ENCODE measurements at regions not wholly inside any gene's neighbourhood (a gene's known extent, or its start where the extent isn't known, plus 50 kb on each side); places are given as distances from the start of the nearest gene placed in this dataset.

- Mint-ChIP-seq H3K27me3 (ENCODE audit: unreplicated experiment) (no peaks in the 10 kb centered on the region), H3K27ac (ENCODE audit: unreplicated experiment) (peak overlapping the region; percentile 83)
- TF ChIP-seq, protein P1, sequence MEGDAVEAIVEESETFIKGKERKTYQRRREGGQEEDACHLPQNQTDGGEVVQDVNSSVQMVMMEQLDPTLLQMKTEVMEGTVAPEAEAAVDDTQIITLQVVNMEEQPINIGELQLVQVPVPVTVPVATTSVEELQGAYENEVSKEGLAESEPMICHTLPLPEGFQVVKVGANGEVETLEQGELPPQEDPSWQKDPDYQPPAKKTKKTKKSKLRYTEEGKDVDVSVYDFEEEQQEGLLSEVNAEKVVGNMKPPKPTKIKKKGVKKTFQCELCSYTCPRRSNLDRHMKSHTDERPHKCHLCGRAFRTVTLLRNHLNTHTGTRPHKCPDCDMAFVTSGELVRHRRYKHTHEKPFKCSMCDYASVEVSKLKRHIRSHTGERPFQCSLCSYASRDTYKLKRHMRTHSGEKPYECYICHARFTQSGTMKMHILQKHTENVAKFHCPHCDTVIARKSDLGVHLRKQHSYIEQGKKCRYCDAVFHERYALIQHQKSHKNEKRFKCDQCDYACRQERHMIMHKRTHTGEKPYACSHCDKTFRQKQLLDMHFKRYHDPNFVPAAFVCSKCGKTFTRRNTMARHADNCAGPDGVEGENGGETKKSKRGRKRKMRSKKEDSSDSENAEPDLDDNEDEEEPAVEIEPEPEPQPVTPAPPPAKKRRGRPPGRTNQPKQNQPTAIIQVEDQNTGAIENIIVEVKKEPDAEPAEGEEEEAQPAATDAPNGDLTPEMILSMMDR (IDR thresholded peaks at IDR 0.05), result no peak
These were observed 631.5 kb downstream of the NYAP2 start for GRCh38 chr2:226030788-226031646.

DNA sequence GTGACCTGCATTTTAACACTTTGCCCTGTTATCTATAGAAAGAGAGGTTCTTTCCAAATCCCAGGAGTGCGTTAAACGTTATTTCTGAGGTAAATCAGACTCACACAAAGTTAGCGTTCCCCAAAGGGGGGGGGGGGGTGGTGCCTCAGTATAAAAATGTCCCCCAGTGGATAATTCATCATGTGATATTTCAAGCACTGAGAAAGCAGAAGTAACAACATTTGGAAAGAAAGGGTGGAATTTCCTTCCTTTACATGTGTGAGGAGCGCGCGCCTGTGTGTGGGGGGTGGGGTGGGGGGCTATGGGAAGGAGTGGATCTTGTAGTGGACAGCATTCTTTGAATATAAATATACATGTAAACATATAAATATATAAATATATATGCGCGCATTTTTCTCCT is 630.9 kb downstream of the NYAP2 start:
- no peak for DNase-seq (ENCODE audit: extremely low spot score, unreplicated experiment)
- TF ChIP-seq, protein P1 (IDR thresholded peaks at IDR 0.05), result no peak
- Mint-ChIP-seq H3K9me3 (ENCODE audit: unreplicated experiment) (no peaks in the 10 kb centered on the region), H3K36me3 (ENCODE audit: unreplicated experiment) (no peaks in the 10 kb centered on the region), H3K27ac (ENCODE audit: unreplicated experiment) (no peak overlapping the region), H3K27me3 (ENCODE audit: unreplicated experiment) (no peaks in the 10 kb centered on the region), H3K4me1 (ENCODE audit: unreplicated experiment) (peaks cover 25% of the 10 kb centered on the region), H3K4me3 (ENCODE audit: unreplicated experiment) (peak overlapping the region; percentile 83)

More at GRCh38 chr2:226030788-226031646, 631.5 kb downstream of the NYAP2 start:
- Mint-ChIP-seq H3K4me3 (ENCODE audit: unreplicated experiment) (peak overlapping the region; percentile 83), H3K36me3 (ENCODE audit: unreplicated experiment) (no peaks in the 10 kb centered on the region), H3K9me3 (ENCODE audit: unreplicated experiment) (peaks cover 5% of the 10 kb centered on the region), H3K4me1 (ENCODE audit: unreplicated experiment) (peaks cover 25% of the 10 kb centered on the region)
- DNase-seq (ENCODE audit: extremely low spot score, unreplicated experiment), result peak; percentile 86

- H3K27ac Mint-ChIP-seq (ENCODE audit: unreplicated experiment), result no peak overlapping the region
- peaks cover 8% of the 10 kb centered on the region for H3K9me3 Mint-ChIP-seq (ENCODE audit: unreplicated experiment)
- no peak for DNase-seq (ENCODE audit: extremely low spot score, unreplicated experiment)
- H3K4me3 Mint-ChIP-seq (ENCODE audit: unreplicated experiment), result no peak overlapping the region
- H3K27me3 Mint-ChIP-seq (ENCODE audit: unreplicated experiment), result no peaks in the 10 kb centered on the region
- TF ChIP-seq, protein P1 (IDR thresholded peaks at IDR 0.05), result no peak
- H3K4me1 Mint-ChIP-seq (ENCODE audit: unreplicated experiment), result no peaks in the 10 kb centered on the region
- H3K36me3 Mint-ChIP-seq (ENCODE audit: unreplicated experiment), result peaks cover 2% of the 10 kb centered on the region
These were observed 624.4 kb downstream of the NYAP2 start for GRCh38 chr2:226023946-226024345.

GRCh38 chr2:226023383-226023782 is 623.9 kb downstream of the NYAP2 start:
- Mint-ChIP-seq H3K9me3 (ENCODE audit: unreplicated experiment) (peaks cover 10% of the 10 kb centered on the region), H3K4me3 (ENCODE audit: unreplicated experiment) (no peak overlapping the region), H3K27ac (ENCODE audit: unreplicated experiment) (no peak overlapping the region), H3K36me3 (ENCODE audit: unreplicated experiment) (peaks cover 2% of the 10 kb centered on the region), H3K27me3 (ENCODE audit: unreplicated experiment) (no peaks in the 10 kb centered on the region), H3K4me1 (ENCODE audit: unreplicated experiment) (no peaks in the 10 kb centered on the region)
- no peak for DNase-seq (ENCODE audit: extremely low spot score, unreplicated experiment)
- TF ChIP-seq, protein P1 (IDR thresholded peaks at IDR 0.05), result no peak

DNA sequence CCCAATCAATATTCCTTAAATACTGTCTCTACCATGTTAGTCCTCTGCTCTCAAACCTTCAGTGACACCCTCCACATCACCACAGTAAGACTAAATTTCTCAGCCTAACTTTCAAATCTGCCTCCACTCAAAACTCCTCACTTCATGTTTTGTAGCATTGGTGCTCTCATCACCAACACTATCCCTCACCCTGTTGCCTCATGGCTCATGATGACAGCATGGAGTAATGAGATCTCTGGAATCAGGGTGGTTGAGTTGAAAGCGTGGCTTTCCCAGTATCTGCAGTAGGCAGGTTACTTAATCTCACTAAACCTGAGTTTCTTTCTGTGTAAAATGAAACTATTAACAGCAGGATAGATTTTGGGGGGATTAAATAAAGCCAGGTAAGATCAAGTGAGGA is 621.4 kb downstream of the NYAP2 start:
- Mint-ChIP-seq H3K27me3 (ENCODE audit: unreplicated experiment) (no peaks in the 10 kb centered on the region), H3K4me3 (ENCODE audit: unreplicated experiment) (no peak overlapping the region), H3K36me3 (ENCODE audit: unreplicated experiment) (peaks cover 2% of the 10 kb centered on the region), H3K9me3 (ENCODE audit: unreplicated experiment) (peaks cover 10% of the 10 kb centered on the region), H3K27ac (ENCODE audit: unreplicated experiment) (no peak overlapping the region), H3K4me1 (ENCODE audit: unreplicated experiment) (no peaks in the 10 kb centered on the region)
- TF ChIP-seq, protein P1 (IDR thresholded peaks at IDR 0.05), result no peak
- DNase-seq (ENCODE audit: extremely low spot score, unreplicated experiment), result no peak

All from osteocyte (in vitro differentiated cells).